Left lung (tissue), 4 donors: ENCODE measurements at regions not wholly inside any gene's neighbourhood (a gene's known extent, or its start where the extent isn't known, plus 50 kb on each side); places are given as distances from the start of the nearest gene placed in this dataset.
A peak's percentile ranks its signal among the peaks of the same experiment; 100 is the strongest.

Source experiments
- ATAC-seq: fragments of 200-7000 bp; cut with Tn5 transposase; one replicate; pipeline ENCODE4 v1.9.1; 2020; ENCODE audit warnings: moderate library complexity
- DNase-seq, 4 donors: peaks; one replicate each; pipeline ENCODE4 v3.0.0-alpha.2; 2013 to 2020
- H3K27ac ChIP-seq, 2 donors: fragments of 200-600 bp; sonication (generic) in 1 of 2; one replicate each; pipeline versions ENCODE4 v1.5.0 to v1.8.0; 2020 to 2021
- H3K27me3 ChIP-seq, 2 donors: fragments of 200-600 bp; sonication (generic) in 1 of 2; one replicate each; pipeline versions ENCODE4 v1.5.0 to v1.8.0; 2020 to 2021
- H3K36me3 ChIP-seq, 2 donors: fragments of 200-600 bp; sonication (generic) in 1 of 2; one replicate each; pipeline versions ENCODE4 v1.5.0 to v1.8.0; 2020 to 2021
- H3K4me1 ChIP-seq, 2 donors: fragments of 200-600 bp; one replicate each; pipeline ENCODE4 v1.8.0; 2021
- H3K4me3 ChIP-seq, 2 donors: fragments of 200-600 bp; sonication (generic) in 1 of 2; one replicate each; pipeline versions ENCODE4 v1.5.0 to v1.8.0; 2020 to 2021; ENCODE audit warnings: mild to moderate bottlenecking in 1 of 2
- H3K9me3 ChIP-seq, 2 donors: fragments of 200-600 bp; sonication (generic) in 1 of 2; one replicate each; pipeline versions ENCODE4 v1.5.0 to v1.8.0; 2020 to 2021
- intact Hi-C, 2 donors: fragments of 100-400 bp; cut with DNase I; formaldehyde crosslinking; loops; one replicate each; pipeline versions ENCODE4 v1.11.2 to v1.14.2; 2022
- TF ChIP-seq, protein P1 (sequence below), 2 donors: fragments of 200-600 bp; sonication (generic) in 1 of 2; IDR thresholded peaks; one replicate each; pipeline versions ENCODE4 v1.5.0 to v1.8.0; 2021; ENCODE audit warnings: antibody characterized with exemption in 2 of 2
- donor health status: DM: no; HTN: yes; CAD: no.
- donor health status: DM: no; HTN: no; CAD: no.

DNA sequence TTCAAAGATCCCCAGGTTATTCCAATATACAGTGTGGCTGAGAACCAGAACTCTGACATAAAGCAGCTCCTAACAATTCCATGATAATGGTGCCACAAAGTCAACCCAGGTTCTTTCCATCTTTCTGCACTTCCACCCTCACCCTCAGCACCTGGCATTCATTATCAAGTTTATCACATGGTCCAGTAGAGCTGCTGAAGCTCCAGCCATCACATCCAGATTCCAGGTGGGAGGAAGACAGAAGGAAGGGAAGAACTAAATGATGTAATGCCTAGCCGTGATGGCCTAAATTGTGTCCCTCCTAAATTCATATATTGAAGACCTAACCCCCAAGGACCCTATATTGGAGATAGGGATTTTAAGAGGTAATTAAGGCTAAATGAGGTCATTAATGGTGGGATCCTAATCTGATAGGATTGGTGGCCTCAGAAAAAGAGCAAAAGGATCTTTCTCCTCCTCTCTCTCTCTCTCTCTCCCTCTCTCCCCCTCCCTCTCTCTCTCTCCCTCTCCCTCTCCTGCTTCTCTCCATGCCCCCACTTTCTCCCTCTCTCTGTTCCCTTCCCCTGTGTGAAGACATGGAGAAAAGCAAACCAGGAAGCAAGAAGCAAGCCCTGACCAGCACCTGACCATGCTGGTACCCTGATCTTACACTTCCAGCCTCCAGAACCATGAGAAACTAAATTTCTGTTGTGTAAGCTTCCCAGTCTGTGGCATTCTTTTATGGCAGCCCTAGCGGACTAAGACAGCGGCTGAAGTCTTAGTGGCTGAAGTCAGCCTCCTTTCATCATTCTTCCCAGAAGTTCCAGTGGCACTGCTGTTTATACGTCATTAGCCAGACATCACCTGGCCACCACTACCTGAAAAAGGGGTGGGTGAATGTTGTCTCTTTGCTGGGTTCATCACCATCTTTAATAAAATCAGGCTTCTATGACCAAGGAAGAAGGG is 369.7 kb upstream of the PROK2 start:
- intact Hi-C loops = no loop called here
- DNase-seq = no peak
- Histone ChIP-seq H3K27ac (no peak overlapping the region), H3K4me1 (peaks cover 4 to 15% of the 10 kb centered on the region in 2 donors), H3K36me3 (no peaks in the 10 kb centered on the region), H3K4me3 (no peak overlapping the region), H3K27me3 (no peaks in the 10 kb centered on the region), H3K9me3 (no peaks in the 10 kb centered on the region)
- ATAC-seq = no peak
- TF ChIP-seq, protein P1, sequence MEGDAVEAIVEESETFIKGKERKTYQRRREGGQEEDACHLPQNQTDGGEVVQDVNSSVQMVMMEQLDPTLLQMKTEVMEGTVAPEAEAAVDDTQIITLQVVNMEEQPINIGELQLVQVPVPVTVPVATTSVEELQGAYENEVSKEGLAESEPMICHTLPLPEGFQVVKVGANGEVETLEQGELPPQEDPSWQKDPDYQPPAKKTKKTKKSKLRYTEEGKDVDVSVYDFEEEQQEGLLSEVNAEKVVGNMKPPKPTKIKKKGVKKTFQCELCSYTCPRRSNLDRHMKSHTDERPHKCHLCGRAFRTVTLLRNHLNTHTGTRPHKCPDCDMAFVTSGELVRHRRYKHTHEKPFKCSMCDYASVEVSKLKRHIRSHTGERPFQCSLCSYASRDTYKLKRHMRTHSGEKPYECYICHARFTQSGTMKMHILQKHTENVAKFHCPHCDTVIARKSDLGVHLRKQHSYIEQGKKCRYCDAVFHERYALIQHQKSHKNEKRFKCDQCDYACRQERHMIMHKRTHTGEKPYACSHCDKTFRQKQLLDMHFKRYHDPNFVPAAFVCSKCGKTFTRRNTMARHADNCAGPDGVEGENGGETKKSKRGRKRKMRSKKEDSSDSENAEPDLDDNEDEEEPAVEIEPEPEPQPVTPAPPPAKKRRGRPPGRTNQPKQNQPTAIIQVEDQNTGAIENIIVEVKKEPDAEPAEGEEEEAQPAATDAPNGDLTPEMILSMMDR (IDR thresholded peaks at IDR 0.05) = no peak

DNA sequence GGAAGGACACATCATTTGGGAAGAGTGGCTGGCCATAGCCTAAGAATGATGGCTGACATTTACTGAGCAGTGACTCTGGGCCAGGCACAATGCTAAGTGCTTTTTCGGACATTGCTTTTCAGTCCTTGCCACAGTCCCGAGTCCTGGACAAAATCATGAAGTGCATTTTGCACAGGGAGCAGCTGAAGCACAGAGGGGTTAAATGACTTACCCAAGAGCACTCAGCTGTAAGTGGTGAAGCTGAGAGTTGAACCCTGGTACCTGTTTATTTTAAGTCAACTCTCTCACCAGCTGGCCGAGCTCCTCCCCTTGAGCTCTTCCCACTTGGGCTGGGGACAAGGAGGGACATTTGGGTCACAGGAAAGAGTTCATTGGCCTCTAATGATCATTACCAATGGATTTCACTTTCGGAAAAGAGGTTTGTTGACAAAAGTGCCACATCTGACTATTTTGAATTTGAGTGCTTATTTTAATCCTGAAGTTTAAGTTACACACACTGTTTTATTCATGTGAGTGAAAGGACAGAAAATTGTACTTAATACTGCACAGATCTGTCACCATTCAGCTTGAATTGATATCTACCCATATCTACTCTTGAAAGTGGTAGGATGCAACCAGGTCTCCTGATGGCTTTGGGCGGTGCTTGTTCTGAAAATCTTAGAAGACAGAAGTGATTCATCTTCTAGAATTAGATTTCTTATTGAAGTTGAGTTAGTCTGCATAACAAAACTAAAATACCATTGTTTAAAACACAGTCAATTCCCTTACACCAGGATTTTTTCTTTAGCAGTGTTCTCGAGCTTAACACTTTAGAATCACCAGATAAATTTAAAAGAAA is 368.7 kb upstream of the PROK2 start:
- Histone ChIP-seq H3K27ac (peak overlapping the region in 1 of 2 donors; percentile 10), H3K27me3 (no peaks in the 10 kb centered on the region), H3K36me3 (no peaks in the 10 kb centered on the region), H3K4me3 (no peak overlapping the region), H3K4me1 (peaks cover 4 to 15% of the 10 kb centered on the region in 2 donors), H3K9me3 (no peaks in the 10 kb centered on the region)
- TF ChIP-seq, protein P1 (IDR thresholded peaks at IDR 0.05) = no peak
- DNase-seq = no peak
- intact Hi-C loops = no loop called here
- no peak for ATAC-seq

DNA sequence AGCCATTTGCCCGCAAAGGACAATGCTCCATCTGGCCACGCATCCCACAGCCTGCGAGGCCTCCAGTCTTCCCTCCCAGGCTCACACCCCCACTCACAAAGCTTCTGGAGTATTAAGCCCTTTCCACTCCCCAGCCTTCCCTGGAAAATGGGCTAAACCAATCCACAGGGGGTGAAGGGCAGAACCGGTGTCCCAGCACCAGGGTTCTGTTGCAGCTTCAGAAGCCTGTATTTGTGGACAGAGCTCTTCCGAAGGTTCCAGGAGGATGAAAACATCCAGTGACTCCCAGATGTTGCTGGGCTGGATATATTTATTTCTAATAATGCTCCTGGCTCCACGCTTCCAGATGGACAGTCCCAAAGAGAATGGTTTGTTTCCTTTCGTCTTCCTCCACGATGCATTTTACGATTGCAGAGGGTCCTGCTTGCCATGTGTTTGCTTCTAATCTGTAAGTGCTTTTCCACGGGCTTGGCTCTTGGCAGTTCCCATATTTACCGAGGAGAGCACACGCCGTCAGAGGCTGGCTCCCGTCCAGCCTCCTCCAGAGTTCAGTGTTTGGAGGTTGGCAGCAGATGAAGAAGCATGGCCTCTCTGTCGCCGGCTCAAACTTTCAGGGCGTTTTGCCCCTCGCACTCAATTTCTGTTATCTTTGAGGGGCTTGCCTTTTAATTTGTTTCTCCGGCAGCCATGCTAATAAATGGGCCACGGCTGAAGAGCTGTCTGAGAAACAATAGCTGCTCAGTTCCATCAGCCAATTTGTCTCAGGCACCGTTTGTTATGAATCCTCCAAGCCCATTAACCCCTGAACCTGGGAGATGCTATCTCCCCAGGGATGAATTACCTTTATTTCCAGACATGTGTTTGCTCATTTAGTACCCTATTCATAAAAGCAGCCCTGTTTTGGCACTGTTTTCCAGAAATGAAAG is 367.9 kb upstream of the PROK2 start:
- peak in 3 of 4 donors; percentile 62 to 98 (median 92) for DNase-seq

DNA sequence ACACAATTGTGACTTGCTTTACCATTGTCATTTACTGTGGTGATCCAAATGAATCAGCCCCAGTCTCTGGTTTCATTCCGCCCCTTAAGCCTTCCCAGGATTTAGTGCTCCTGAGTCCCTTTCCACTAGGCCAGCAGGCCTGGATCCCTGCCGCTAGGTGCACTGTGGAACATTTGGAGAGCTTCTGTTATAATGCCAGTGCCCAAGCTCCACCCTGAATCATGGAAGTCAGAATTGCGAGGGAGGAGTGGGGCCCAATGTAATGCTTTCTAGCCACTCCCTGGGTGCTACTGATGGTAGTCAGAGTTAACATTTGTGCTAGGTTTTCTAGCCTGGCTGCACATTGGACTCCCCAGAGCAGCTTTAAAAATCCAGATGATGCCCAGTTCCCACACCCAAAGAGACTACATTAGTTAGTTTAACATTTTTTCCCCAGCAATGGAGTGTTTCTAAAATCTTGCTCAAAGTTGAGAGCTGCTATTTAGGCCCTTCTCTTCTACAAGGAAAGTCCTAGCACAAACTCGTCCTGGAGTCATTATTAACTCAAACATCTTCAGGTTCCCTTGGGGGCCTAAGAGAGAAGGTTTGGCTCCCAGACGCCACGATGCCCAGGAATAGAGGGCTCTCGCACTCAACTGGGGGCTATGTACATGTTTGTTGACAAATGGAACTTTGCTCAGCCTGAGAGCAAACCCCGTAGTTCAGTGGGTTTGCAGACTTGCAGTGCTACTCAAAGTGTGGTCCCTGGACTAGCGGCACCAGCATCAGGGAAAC is 366.7 kb upstream of the PROK2 start:
- H3K27me3 ChIP-seq = no peaks in the 10 kb centered on the region
- TF ChIP-seq, protein P1 (IDR thresholded peaks at IDR 0.05) = no peak
- no peak for DNase-seq
- ATAC-seq = no peak
- intact Hi-C loops = no loop called here
- no peaks in the 10 kb centered on the region for H3K36me3 ChIP-seq
- no peak overlapping the region for H3K4me3 ChIP-seq
- H3K27ac ChIP-seq = no peak overlapping the region
- peaks cover 4 to 15% of the 10 kb centered on the region in 2 donors for H3K4me1 ChIP-seq
- no peaks in the 10 kb centered on the region for H3K9me3 ChIP-seq

More for the DNA sequence above, 367.9 kb upstream of the PROK2 start:
- H3K4me1 ChIP-seq = peaks cover 4 to 15% of the 10 kb centered on the region in 2 donors
- peak overlapping the region in 1 of 2 donors; percentile 10 for H3K27ac ChIP-seq
- ATAC-seq = peak; percentile 86
- TF ChIP-seq, protein P1 (IDR thresholded peaks at IDR 0.05) = no peak
- intact Hi-C loops = no loop called here
- no peaks in the 10 kb centered on the region for H3K9me3 ChIP-seq
- H3K36me3 ChIP-seq = no peaks in the 10 kb centered on the region
- H3K4me3 ChIP-seq = no peak overlapping the region
- no peaks in the 10 kb centered on the region for H3K27me3 ChIP-seq
